Activated naive CD4-positive, alpha-beta T cell treated with anti-CD3 and anti-CD28 coated beads, Interleukin-2, amount 50 U/mL, for 24 hours (primary cell): ENCODE measurements at regions not wholly inside any gene's neighbourhood (a gene's known extent, or its start where the extent isn't known, plus 50 kb on each side); places are given as distances from the start of the nearest gene placed in this dataset.

ENCODE experiments used
- H3K27ac Mint-ChIP-seq: one replicate; pipeline ENCODE4 v1.8.0; 2021; ENCODE audit warnings: mild to moderate bottlenecking, mixed read lengths
- H3K27me3 Mint-ChIP-seq: one replicate; pipeline ENCODE4 v1.8.0; 2021; ENCODE audit warnings: mixed read lengths
- H3K36me3 Mint-ChIP-seq: one replicate; pipeline ENCODE4 v1.8.0; 2021; ENCODE audit warnings: mixed read lengths
- H3K4me1 Mint-ChIP-seq: one replicate; pipeline ENCODE4 v1.8.0; 2021; ENCODE audit warnings: mixed read lengths
- H3K4me3 Mint-ChIP-seq: one replicate; pipeline ENCODE4 v1.8.0; 2021; ENCODE audit warnings: mild to moderate bottlenecking, mixed read lengths
- H3K9me3 Mint-ChIP-seq: one replicate; pipeline ENCODE4 v1.8.0; 2021; ENCODE audit warnings: mixed read lengths

DNA sequence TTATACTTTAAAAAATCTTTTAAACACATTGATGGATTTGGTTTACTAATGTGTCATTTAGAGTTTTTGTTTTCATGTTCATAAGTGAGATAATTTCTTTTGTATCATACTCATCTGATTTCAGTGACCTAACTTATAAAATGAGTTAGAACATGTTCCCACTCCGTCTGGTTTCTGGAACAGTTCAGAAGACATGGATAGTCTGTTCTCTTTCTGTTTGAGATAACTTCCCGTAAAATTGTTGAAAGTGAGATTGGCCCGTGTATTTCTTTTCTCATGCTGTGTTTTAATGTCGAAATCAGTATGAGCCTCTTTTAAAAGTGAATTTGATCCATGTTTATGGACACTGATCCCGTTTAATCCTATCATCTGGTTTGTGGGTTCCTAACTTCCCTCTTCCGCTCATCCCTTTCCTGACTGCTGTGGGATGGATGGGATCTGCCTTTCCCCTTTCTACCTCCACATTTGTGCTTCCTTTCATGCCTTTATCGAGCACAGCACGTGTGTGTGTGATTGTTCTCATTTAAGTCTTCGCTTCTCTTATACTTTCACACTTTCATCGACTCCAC, 78.9 kb downstream of the COPS8 start:
- H3K36me3 Mint-ChIP-seq, result peaks cover 2% of the 10 kb centered on the region
- no peak overlapping the region for H3K27ac Mint-ChIP-seq
- H3K27me3 Mint-ChIP-seq, result no peaks in the 10 kb centered on the region
- no peaks in the 10 kb centered on the region for H3K9me3 Mint-ChIP-seq
- H3K4me3 Mint-ChIP-seq, result no peak overlapping the region
- H3K4me1 Mint-ChIP-seq, result no peaks in the 10 kb centered on the region

DNA sequence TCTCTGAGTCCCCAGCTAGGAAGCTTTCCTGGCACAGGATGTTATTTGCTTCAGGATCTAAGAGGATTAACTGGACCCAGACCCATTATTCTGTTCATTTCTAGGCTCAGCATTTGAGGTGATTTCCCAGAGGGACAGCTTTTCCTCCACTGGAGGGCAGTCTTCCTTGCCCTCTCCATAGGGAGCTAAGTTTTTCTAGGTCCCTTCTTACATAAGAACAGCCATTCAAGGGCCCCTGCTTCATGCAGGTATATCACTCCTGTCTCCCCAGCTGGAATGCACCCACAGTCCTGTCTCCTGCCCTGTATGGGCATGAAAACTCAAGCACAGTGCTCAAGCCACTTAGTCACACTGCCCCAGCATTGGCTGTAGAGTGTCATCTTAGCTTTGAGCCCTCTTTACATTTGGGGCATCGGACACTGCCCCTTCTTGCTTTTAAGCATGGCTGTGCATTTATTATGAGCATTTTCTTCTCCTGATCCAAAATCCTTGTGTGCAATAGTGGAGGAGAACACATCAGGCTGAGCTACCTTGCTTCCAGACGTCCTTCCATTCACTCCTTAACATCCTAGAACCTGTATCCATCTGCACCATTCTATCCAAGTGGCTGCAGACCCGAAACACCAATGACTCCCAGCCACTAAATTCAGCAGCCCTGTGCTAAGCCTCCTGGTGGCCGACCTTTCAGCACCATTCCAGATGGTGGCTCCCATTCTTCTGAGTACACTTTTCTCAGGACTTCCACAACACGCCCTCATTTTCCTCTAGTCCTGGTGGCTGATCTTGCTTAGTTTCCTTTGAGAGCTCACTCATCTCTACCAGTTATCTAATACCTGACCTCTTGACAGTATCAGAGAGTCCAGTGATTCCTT, 80.0 kb downstream of the COPS8 start:
- Mint-ChIP-seq H3K27ac (no peak overlapping the region), H3K9me3 (no peaks in the 10 kb centered on the region), H3K36me3 (peaks cover 2% of the 10 kb centered on the region), H3K27me3 (no peaks in the 10 kb centered on the region), H3K4me3 (no peak overlapping the region), H3K4me1 (no peaks in the 10 kb centered on the region)

DNA sequence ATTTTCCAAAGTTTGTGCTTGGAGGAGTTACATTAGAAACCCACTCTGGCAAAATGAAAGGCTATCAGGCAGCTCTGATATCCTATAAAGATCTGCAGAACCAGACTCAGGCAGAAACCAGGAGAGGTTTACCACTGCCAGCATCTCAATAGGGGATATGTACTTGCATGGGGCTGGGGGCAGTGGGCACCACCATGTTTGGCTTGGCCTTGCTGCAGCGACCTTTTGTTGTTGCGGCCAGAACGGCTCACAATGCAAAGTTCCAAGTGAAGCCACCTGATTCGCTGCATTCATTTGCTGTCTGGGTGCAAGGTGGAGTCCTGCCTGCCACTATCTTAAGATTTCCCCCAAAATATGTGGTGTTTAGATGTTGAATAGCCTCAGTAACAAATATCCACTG, 81.3 kb downstream of the COPS8 start:
- H3K4me3 Mint-ChIP-seq, result no peak overlapping the region
- H3K9me3 Mint-ChIP-seq, result no peaks in the 10 kb centered on the region
- H3K27ac Mint-ChIP-seq, result no peak overlapping the region
- no peaks in the 10 kb centered on the region for H3K27me3 Mint-ChIP-seq
- peaks cover 2% of the 10 kb centered on the region for H3K36me3 Mint-ChIP-seq
- H3K4me1 Mint-ChIP-seq, result no peaks in the 10 kb centered on the region

DNA sequence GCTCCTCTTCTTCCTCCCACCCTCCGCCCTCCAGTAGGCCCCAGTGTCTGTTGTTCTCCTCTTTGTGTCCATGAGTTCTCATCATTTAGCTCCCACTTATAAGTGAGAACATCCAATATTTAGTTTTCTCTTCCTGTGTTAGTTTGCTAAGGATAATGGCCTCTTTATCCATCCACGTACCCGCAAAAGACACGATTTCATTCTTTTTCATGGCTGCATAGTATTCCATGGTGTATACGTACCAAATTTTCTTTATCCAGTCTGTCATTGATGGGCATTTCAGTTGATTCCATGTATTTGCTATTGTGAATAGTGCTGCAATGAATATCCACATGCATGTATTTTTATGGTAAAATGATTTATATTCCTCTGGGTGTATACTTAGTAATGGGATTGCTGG, 82.2 kb downstream of the COPS8 start:
- no peaks in the 10 kb centered on the region for H3K4me1 Mint-ChIP-seq
- no peaks in the 10 kb centered on the region for H3K9me3 Mint-ChIP-seq
- no peak overlapping the region for H3K4me3 Mint-ChIP-seq
- H3K36me3 Mint-ChIP-seq, result peaks cover 2% of the 10 kb centered on the region
- H3K27ac Mint-ChIP-seq, result no peak overlapping the region
- no peaks in the 10 kb centered on the region for H3K27me3 Mint-ChIP-seq

DNA sequence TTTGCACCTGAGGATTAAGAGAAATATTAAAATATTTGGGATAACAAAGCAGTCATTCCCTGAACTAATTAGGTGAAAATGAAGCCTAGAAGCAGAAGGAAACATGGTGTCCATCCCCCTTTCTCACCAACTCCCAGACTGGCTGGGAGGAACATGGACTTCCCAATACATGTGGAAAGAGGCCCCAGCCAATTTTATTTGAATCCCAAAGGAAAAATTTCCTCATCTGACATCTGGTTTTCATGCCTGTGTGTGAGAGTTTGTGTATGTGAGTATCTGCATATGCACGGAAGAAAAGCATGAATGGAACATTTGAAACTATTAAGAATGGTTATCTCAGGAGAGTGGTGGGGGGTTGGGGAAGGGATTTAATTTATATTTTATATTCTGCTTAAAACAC, 84.3 kb downstream of the COPS8 start:
- no peak overlapping the region for H3K4me3 Mint-ChIP-seq
- H3K36me3 Mint-ChIP-seq, result peaks cover 4% of the 10 kb centered on the region
- no peak overlapping the region for H3K27ac Mint-ChIP-seq
- no peaks in the 10 kb centered on the region for H3K9me3 Mint-ChIP-seq
- H3K27me3 Mint-ChIP-seq, result peaks cover 3% of the 10 kb centered on the region
- no peaks in the 10 kb centered on the region for H3K4me1 Mint-ChIP-seq

DNA sequence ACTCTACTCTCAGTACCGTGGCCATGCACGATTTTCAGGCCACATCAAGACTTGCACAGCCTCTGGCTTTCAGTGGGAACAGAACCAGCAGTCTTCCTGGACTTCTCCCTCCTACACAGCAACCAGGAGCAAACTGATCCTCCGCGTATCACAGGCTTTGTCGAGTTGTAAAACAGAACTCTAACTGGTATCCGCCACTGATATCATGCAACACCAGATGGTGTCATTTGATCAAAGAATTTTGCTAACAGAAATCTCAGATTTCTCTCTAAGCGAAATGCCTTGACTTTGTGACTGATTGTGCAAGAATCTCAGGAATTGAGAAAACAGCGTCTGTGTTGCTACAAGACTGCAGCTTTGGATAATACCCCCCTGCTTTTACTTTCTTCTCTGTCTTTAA, 85.7 kb downstream of the COPS8 start:
- Mint-ChIP-seq H3K4me1 (no peaks in the 10 kb centered on the region), H3K4me3 (no peak overlapping the region), H3K36me3 (peaks cover 4% of the 10 kb centered on the region), H3K27ac (no peak overlapping the region), H3K27me3 (peaks cover 7% of the 10 kb centered on the region), H3K9me3 (peaks cover 4% of the 10 kb centered on the region)

DNA sequence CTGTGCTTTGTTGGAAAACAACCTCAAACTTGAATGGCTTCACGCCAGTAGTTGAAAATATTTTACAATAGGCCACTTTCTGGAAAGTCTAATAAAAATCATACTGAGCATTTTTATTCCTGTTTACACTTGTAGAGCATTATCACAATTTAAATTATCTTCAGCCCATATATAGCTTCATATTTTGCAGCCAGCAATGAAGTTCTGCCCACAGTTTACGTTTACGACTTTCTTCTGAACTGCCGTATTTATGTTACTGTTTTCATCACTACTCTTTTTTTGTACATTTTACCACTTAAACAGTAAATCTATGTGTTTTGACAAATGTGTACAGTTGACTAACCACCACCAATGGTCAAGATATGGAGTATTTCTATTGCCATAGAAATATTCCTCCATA, 86.2 kb downstream of the COPS8 start:
- Mint-ChIP-seq H3K4me3 (no peak overlapping the region), H3K9me3 (peaks cover 4% of the 10 kb centered on the region), H3K4me1 (no peaks in the 10 kb centered on the region), H3K27ac (no peak overlapping the region), H3K27me3 (peaks cover 7% of the 10 kb centered on the region), H3K36me3 (peaks cover 4% of the 10 kb centered on the region)

DNA sequence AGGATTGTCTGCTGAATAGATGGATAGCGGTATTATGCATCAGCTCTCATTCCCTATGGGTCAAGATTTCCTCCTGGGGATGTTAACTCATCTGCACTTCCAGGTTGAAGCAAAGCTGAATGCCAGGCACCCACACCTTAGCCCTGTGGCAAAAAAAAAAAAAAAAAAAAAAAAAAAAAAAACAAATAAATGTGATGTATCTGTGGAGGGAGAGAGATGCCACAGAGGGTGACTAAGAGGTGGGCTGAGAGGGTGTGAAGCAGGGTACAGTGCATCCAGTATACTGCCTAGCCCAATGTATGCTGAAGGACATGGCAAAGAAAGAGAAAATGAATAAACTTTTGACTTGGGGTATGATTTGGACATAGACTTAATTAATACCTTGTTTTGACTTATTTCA, 91.4 kb downstream of the COPS8 start:
- Mint-ChIP-seq H3K27me3 (peaks cover 8% of the 10 kb centered on the region), H3K27ac (no peak overlapping the region), H3K4me3 (no peak overlapping the region), H3K36me3 (peaks cover 2% of the 10 kb centered on the region), H3K9me3 (peaks cover 4% of the 10 kb centered on the region), H3K4me1 (no peaks in the 10 kb centered on the region)

DNA sequence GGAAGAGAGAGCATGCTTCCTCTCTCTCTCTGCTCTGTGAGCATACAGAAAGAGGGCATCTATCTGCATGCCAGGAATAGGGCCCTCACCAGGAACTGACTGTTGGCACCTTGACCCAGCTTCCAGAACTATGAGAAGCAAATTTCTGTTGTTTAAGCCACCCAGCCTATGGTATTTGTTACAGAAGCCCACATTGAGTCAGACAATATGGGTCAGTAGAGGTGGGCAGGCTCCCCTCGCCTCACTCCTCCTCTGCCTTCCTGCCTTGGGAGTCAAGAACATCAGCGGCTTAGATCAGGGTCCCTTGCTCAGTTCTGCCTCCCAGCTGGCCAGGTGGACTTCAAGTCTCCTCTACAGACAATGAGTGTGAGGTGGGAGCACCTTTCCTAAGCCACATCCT, 92.3 kb downstream of the COPS8 start:
- H3K4me3 Mint-ChIP-seq, result no peak overlapping the region
- peaks cover 4% of the 10 kb centered on the region for H3K9me3 Mint-ChIP-seq
- H3K27ac Mint-ChIP-seq, result no peak overlapping the region
- H3K27me3 Mint-ChIP-seq, result peaks cover 8% of the 10 kb centered on the region
- peaks cover 2% of the 10 kb centered on the region for H3K36me3 Mint-ChIP-seq
- H3K4me1 Mint-ChIP-seq, result no peaks in the 10 kb centered on the region

DNA sequence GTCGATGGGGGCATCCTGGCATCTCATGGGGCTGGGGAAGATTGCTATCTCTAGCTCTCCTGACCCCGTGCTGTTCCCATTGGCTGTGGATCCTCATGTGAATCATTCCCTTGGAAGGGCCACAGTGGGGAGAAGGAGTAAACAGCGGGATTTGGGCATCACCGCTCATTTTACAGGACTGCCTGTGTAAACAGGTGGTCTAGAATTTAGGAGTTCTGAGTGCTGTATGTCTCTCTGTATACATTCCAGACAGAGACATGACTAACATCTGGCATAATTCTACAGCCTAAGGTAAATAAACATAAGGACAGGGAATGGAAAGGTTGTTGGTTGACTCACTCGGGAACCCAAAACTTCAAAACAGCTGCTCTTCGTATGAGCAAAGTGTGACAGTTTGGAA, 92.7 kb downstream of the COPS8 start:
- Mint-ChIP-seq H3K4me3 (no peak overlapping the region), H3K27me3 (peaks cover 11% of the 10 kb centered on the region), H3K4me1 (no peaks in the 10 kb centered on the region), H3K27ac (no peak overlapping the region), H3K9me3 (peaks cover 4% of the 10 kb centered on the region), H3K36me3 (peaks cover 2% of the 10 kb centered on the region)

DNA sequence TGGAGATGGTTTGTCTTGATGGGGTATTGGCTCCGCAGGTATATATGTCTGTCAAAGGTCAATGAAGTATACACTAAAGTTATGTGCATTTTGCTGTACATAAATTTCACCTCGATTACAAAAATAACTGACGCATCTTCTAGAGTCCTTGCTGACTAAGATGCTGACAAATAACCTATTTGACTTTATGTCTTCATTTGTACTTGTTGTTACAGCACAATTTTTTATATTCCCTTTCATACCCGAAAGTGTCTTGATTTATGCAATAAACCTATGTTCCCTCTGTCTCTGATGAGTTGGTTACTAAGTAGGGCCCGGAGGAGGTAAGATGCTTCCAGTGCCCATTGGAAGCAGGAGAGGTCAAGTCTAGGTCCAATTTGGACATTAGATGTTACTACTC, 93.5 kb downstream of the COPS8 start:
- Mint-ChIP-seq H3K27ac (no peak overlapping the region), H3K36me3 (peaks cover 2% of the 10 kb centered on the region), H3K9me3 (peaks cover 4% of the 10 kb centered on the region), H3K4me3 (no peak overlapping the region), H3K27me3 (peaks cover 13% of the 10 kb centered on the region), H3K4me1 (no peaks in the 10 kb centered on the region)

DNA sequence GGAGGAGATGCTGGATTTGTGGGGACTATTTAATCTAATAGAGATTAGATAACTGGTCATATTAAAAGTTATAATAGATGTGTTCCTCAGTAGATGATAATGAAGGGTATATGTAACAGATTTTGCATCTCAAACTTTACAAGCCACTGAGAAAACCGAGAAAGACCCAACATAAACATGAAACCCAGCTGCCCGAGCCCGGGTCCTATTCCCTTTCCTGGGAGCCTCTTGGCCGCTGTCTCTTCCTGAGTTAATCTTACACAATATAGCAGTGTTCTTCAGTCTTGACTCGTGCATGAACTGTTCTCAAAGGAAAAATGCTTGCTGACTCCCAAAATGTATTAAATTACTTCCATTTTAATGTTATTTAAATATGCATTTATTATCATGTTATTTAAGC, 94.5 kb downstream of the COPS8 start:
- H3K4me3 Mint-ChIP-seq, result no peak overlapping the region
- H3K36me3 Mint-ChIP-seq, result no peaks in the 10 kb centered on the region
- H3K27ac Mint-ChIP-seq, result no peak overlapping the region
- peaks cover 13% of the 10 kb centered on the region for H3K27me3 Mint-ChIP-seq
- peaks cover 3% of the 10 kb centered on the region for H3K9me3 Mint-ChIP-seq
- no peaks in the 10 kb centered on the region for H3K4me1 Mint-ChIP-seq

DNA sequence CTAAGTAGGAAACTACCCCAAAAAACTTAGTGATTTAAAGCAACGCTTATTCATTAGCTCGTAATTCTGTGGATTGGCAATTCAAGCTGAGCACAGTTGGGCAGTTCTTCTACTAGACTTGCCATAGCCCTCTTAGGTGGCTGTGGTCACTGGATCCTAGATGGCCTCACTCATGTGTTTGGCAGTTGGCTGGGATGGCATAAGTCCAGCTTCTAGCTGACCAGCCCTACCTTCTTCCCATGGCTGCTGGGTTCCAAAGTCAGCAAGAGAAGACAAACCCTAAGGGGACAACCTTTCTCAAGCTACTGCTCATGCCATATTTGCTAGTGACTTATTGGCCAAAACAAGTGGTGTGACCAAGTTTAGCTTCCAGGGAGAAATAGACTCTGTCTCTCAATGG, 95.3 kb downstream of the COPS8 start:
- no peaks in the 10 kb centered on the region for H3K4me1 Mint-ChIP-seq
- H3K36me3 Mint-ChIP-seq, result no peaks in the 10 kb centered on the region
- peaks cover 9% of the 10 kb centered on the region for H3K27me3 Mint-ChIP-seq
- no peak overlapping the region for H3K27ac Mint-ChIP-seq
- H3K4me3 Mint-ChIP-seq, result no peak overlapping the region
- no peaks in the 10 kb centered on the region for H3K9me3 Mint-ChIP-seq

DNA sequence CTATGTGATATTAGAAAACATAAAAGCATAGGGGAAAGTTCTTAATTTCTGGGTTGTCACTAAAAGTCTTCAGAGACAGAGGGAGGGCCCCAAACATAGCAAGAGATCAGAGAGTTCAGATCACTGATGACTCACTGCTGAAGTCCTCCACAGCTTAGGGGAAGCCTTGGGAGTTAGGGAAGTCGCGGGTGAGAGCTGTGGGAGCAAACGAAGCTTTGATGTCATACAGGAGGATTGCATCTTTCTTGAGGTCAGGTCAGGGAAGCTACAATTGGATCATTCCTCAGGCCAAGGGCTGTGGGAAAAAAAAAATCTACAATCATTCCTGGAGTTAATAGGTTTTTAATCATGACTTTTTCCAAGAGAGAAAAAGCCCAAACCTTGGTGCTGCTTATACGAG, 96.2 kb downstream of the COPS8 start:
- H3K27me3 Mint-ChIP-seq, result peaks cover 11% of the 10 kb centered on the region

DNA sequence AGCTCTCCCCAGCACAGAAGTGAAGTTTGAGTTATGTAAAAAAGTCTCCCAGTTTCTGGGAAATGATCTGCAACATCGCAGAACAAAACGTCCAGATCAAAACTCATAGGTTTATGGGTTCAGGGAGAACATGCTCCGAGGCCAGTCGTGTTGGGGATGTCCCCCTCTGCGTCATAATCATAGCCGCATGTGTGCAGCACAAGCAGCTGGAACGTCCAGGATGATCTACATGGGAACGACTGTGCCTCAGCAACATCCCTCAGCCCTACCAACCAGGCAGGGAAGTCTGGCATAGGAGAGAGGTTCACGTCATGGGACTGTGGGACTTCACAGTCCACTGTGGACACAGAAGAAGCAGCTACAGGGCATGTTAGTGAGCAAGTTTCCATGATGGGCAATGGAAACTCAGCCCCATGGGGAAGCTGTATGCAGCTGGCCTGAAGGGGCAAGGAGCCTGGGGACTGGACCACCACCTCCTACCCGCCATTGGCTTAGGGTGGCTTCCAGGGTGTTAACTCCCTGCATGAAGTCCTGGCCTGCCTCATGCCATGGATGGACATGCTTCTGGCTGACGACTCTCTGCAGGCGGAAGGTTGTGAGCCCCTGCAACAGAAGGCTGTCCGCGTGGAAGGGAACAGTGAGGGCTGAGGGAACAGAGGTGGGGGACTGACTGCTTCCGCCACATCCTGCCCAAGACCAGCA, 96.9 kb downstream of the COPS8 start:
- Mint-ChIP-seq H3K4me3 (no peak overlapping the region), H3K27me3 (peaks cover 11% of the 10 kb centered on the region), H3K4me1 (no peaks in the 10 kb centered on the region), H3K36me3 (no peaks in the 10 kb centered on the region), H3K27ac (no peak overlapping the region), H3K9me3 (no peaks in the 10 kb centered on the region)

More for the DNA sequence above, 96.2 kb downstream of the COPS8 start:
- H3K9me3 Mint-ChIP-seq, result no peaks in the 10 kb centered on the region
- H3K27ac Mint-ChIP-seq, result no peak overlapping the region
- H3K36me3 Mint-ChIP-seq, result no peaks in the 10 kb centered on the region
- no peaks in the 10 kb centered on the region for H3K4me1 Mint-ChIP-seq
- no peak overlapping the region for H3K4me3 Mint-ChIP-seq
